IMR-90 (cell line): ENCODE measurements at regions not wholly inside any gene's neighbourhood (a gene's known extent, or its start where the extent isn't known, plus 50 kb on each side); places are given as distances from the start of the nearest gene placed in this dataset.

Source experiments
- BHLHE40 ChIP-seq: fragments of 150-350 bp; IDR thresholded peaks from 2 replicates; pipeline ENCODE4 v1.6.1; 2016; ENCODE audit warnings: mild to moderate bottlenecking, low read depth, low read length
- CEBPB ChIP-seq: IDR thresholded peaks from 2 replicates; pipeline ENCODE4 v1.6.1; 2012; ENCODE audit warnings: low read depth, low read length, improper control_type of control experiment
- MXI1 ChIP-seq: IDR thresholded peaks from 2 replicates; pipeline ENCODE4 v1.6.1; 2012; ENCODE audit warnings: low read depth, mild to moderate bottlenecking, low read length, moderate library complexity, borderline replicate concordance
- POLR2A ChIP-seq: IDR thresholded peaks from 2 replicates; pipeline ENCODE4 v1.6.1; 2012; ENCODE audit warnings: mild to moderate bottlenecking, low read depth, low read length
- TF ChIP-seq, protein P1 (sequence below): conservative IDR thresholded peaks from 2 replicates; pipeline ENCODE4 v1.5.1; 2012; ENCODE audit warnings: mild to moderate bottlenecking, low read depth, low read length, improper control_type of control experiment

DNA sequence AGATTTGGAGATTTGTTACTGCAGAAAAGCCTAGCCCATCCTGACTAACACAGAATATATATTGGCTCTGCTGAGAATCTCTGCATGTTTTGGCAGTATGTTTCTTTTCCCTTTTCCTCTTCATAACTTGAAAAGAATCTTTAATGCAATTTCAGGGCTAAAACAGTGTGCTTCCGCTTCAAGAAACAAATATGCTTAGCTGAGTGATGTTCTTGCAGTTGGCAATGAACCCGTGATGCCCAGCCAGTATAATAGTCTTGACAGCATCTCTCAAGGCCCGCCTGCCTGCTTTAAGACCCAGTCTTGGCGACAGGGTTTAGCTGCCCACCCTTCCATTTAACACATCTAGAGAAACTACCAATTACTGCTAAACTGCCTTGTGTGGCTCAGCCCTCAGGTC lies 184.5 kb downstream of the INO80D start:
- TF ChIP-seq, protein P1, sequence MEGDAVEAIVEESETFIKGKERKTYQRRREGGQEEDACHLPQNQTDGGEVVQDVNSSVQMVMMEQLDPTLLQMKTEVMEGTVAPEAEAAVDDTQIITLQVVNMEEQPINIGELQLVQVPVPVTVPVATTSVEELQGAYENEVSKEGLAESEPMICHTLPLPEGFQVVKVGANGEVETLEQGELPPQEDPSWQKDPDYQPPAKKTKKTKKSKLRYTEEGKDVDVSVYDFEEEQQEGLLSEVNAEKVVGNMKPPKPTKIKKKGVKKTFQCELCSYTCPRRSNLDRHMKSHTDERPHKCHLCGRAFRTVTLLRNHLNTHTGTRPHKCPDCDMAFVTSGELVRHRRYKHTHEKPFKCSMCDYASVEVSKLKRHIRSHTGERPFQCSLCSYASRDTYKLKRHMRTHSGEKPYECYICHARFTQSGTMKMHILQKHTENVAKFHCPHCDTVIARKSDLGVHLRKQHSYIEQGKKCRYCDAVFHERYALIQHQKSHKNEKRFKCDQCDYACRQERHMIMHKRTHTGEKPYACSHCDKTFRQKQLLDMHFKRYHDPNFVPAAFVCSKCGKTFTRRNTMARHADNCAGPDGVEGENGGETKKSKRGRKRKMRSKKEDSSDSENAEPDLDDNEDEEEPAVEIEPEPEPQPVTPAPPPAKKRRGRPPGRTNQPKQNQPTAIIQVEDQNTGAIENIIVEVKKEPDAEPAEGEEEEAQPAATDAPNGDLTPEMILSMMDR = no peak
- TF ChIP-seq MXI1 = no peak
- TF ChIP-seq CEBPB = no peak
- TF ChIP-seq BHLHE40 = no peak
- TF ChIP-seq POLR2A = no peak
